GM12864 (cell line): ENCODE measurements at regions not wholly inside any gene's neighbourhood (a gene's known extent, or its start where the extent isn't known, plus 50 kb on each side); places are given as distances from the start of the nearest gene placed in this dataset.

Experiments
- DNase-seq: peaks from one replicate; pipeline ENCODE4 v3.0.0-alpha.2; 2011; ENCODE audit warnings: low read depth
- H3K4me3 ChIP-seq: 2 replicates; pipeline ENCODE4 v1.5.1; 2011; ENCODE audit warnings: mild to moderate bottlenecking, low read depth, low read length, control low read depth
- TF ChIP-seq, protein P1 (sequence below): IDR thresholded peaks from 2 replicates; pipeline ENCODE4 v1.5.1; 2011; ENCODE audit warnings: low read depth, mild to moderate bottlenecking, moderate library complexity, low read length, control low read depth, inconsistent platforms; ENCODE audit errors: missing control alignments

DNA sequence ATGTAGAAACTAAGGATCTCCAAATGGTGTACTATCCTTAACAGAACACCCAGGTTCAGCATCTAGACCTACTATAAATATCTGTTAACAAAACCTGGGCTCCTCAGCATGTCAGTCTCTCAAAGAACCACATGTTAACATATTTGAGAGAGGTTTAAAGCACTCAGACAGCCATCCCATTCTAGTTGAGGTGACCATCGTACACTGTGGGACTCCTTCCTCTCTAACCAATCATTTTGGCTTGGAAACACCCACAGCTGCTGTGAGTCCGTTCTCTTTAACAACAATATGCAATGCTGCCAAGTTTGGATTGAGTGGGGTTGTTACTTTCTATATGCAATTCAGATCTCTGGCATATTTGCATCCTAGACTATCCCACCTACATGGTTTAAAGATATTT, 105.8 kb downstream of the MRPL39 start:
- TF ChIP-seq, protein P1, sequence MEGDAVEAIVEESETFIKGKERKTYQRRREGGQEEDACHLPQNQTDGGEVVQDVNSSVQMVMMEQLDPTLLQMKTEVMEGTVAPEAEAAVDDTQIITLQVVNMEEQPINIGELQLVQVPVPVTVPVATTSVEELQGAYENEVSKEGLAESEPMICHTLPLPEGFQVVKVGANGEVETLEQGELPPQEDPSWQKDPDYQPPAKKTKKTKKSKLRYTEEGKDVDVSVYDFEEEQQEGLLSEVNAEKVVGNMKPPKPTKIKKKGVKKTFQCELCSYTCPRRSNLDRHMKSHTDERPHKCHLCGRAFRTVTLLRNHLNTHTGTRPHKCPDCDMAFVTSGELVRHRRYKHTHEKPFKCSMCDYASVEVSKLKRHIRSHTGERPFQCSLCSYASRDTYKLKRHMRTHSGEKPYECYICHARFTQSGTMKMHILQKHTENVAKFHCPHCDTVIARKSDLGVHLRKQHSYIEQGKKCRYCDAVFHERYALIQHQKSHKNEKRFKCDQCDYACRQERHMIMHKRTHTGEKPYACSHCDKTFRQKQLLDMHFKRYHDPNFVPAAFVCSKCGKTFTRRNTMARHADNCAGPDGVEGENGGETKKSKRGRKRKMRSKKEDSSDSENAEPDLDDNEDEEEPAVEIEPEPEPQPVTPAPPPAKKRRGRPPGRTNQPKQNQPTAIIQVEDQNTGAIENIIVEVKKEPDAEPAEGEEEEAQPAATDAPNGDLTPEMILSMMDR: no peak
- no peak for DNase-seq
- H3K4me3 ChIP-seq: no peak overlapping the region

DNA sequence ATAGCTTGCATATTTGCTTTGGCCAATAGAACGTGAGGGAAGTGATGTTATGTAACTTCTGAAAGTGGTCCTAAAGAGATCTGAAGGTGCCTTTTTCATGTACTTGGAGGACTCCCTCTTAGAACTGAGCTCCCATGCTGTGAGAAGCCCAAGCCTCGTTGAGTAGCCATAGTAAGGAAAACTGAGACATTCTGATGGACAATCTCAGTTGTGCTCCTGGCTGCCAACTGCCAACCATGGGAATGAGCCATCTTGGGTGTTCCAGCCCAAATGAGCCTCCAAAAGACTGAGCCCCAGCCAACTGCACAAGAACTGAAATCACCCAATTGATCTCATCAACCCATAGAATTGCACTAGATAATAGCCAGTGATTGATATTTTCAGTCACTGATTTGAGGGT, 106.7 kb downstream of the MRPL39 start:
- no peak overlapping the region for H3K4me3 ChIP-seq
- no peak for DNase-seq

GRCh38 chr21:25496825-25497482, 110.3 kb downstream of the MRPL39 start:
- no peak for DNase-seq
- TF ChIP-seq, protein P1: no peak
- no peak overlapping the region for H3K4me3 ChIP-seq

More for the DNA sequence above, 106.7 kb downstream of the MRPL39 start:
- TF ChIP-seq, protein P1: no peak

- no peak overlapping the region for H3K4me3 ChIP-seq
- no peak for DNase-seq
- TF ChIP-seq, protein P1: no peak
Measured at GRCh38 chr21:25494804-25495203, 112.5 kb downstream of the MRPL39 start.

DNA sequence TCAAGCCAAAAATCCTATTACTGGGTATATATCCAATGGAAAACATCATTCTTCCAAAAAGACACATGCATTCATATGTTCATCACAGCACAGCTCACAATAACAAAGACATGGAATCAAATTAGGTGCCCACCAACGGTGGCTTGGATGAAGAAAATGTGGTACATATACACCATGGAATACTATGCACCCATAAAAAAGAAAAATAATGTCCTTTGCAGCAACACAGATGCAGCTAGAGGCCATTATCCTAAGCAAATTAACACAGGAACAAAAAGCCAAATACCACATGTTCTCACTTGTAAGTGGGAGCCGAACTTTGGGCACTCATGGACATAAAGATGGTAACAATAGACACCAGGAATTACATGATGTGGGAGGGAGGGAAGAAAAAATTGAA, 113.6 kb downstream of the MRPL39 start:
- TF ChIP-seq, protein P1: no peak
- DNase-seq: no peak
- no peak overlapping the region for H3K4me3 ChIP-seq

- DNase-seq: no peak
- TF ChIP-seq, protein P1: no peak
- H3K4me3 ChIP-seq: no peak overlapping the region
Measured at GRCh38 chr21:25491267-25491666, 116.0 kb downstream of the MRPL39 start.

GRCh38 chr21:25490742-25491141, 116.5 kb downstream of the MRPL39 start:
- H3K4me3 ChIP-seq: no peak overlapping the region
- TF ChIP-seq, protein P1: no peak
- no peak for DNase-seq
